ENCODE measurements at regions not wholly inside any gene's neighbourhood (a gene's known extent, or its start where the extent isn't known, plus 50 kb on each side); places are given as distances from the start of the nearest gene placed in this dataset.

- no peaks in the 10 kb centered on the region for H3K36me3 ChIP-seq (ENCODE audit: insufficient read depth, low read length)
- no peak overlapping the region for H3K9ac ChIP-seq (ENCODE audit: low read depth, low read length)
- H3K27me3 ChIP-seq (ENCODE audit: insufficient read depth, low read length): no peaks in the 10 kb centered on the region
- H3K4me3 ChIP-seq (ENCODE audit: low read length): no peak overlapping the region
- no peaks in the 10 kb centered on the region for H3K9me3 ChIP-seq (ENCODE audit: insufficient read depth, low read depth, low read length)
- WGBS: 99% methylated on average over 4 of the region's 4 CpGs
- H3K27ac ChIP-seq (ENCODE audit: low read depth, low read length): no peak overlapping the region
- no peaks in the 10 kb centered on the region for H3K4me1 ChIP-seq (ENCODE audit: insufficient read depth, low read length)
These were observed 556.3 kb downstream of the PCDH17 start for GRCh38 chr13:58187881-58188280.

GRCh38 chr13:58190577-58190976 is 559.0 kb downstream of the PCDH17 start:
- no peaks in the 10 kb centered on the region for H3K4me1 ChIP-seq (ENCODE audit: insufficient read depth, low read length)
- H3K9ac ChIP-seq (ENCODE audit: low read depth, low read length): no peak overlapping the region
- 91% methylated on average over 4 of the region's 4 CpGs for WGBS
- no peaks in the 10 kb centered on the region for H3K9me3 ChIP-seq (ENCODE audit: insufficient read depth, low read depth, low read length)
- H3K36me3 ChIP-seq (ENCODE audit: insufficient read depth, low read length): no peaks in the 10 kb centered on the region
- no peak overlapping the region for H3K27ac ChIP-seq (ENCODE audit: low read depth, low read length)
- no peaks in the 10 kb centered on the region for H3K27me3 ChIP-seq (ENCODE audit: insufficient read depth, low read length)
- no peak overlapping the region for H3K4me3 ChIP-seq (ENCODE audit: low read length)

GRCh38 chr13:58191754-58192153 is 560.2 kb downstream of the PCDH17 start:
- no peaks in the 10 kb centered on the region for H3K27me3 ChIP-seq (ENCODE audit: insufficient read depth, low read length)
- no peak overlapping the region for H3K27ac ChIP-seq (ENCODE audit: low read depth, low read length)
- no peak overlapping the region for H3K4me3 ChIP-seq (ENCODE audit: low read length)
- WGBS: 100% methylated on average over 1 of the region's 1 CpG
- H3K4me1 ChIP-seq (ENCODE audit: insufficient read depth, low read length): no peaks in the 10 kb centered on the region
- no peak overlapping the region for H3K9ac ChIP-seq (ENCODE audit: low read depth, low read length)
- H3K9me3 ChIP-seq (ENCODE audit: insufficient read depth, low read depth, low read length): no peaks in the 10 kb centered on the region
- H3K36me3 ChIP-seq (ENCODE audit: insufficient read depth, low read length): no peaks in the 10 kb centered on the region

GRCh38 chr13:58202099-58202498 is 570.6 kb downstream of the PCDH17 start:
- Histone ChIP-seq H3K9me3 (ENCODE audit: insufficient read depth, low read depth, low read length) (no peaks in the 10 kb centered on the region), H3K4me1 (ENCODE audit: insufficient read depth, low read length) (no peaks in the 10 kb centered on the region), H3K27ac (ENCODE audit: low read depth, low read length) (no peak overlapping the region), H3K36me3 (ENCODE audit: insufficient read depth, low read length) (no peaks in the 10 kb centered on the region), H3K9ac (ENCODE audit: low read depth, low read length) (no peak overlapping the region), H3K27me3 (ENCODE audit: insufficient read depth, low read length) (no peaks in the 10 kb centered on the region), H3K4me3 (ENCODE audit: low read length) (no peak overlapping the region)
- 100% methylated on average over 1 of the region's 1 CpG for WGBS

DNA sequence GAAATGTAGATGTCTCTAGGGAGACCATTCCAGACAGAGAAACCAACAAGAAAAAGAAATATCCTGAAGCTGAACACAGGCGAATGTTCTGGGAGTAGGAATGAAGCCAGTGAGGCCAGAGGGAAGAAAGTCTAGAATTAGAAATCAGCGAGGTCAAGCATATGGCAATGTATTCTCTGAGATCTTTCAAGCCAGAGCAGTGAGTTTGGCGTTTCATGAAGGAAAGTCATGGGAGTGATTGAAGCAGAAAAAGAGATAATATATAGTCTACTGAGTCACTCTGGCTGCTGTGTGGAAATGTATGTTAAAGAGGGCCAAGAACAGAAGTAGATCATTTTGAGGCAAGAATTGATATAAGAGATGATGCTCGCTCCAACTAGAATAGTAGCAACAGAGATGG is 576.0 kb downstream of the PCDH17 start:
- no peak overlapping the region for H3K9ac ChIP-seq (ENCODE audit: low read depth, low read length)
- no peak overlapping the region for H3K27ac ChIP-seq (ENCODE audit: low read depth, low read length)
- H3K9me3 ChIP-seq (ENCODE audit: insufficient read depth, low read depth, low read length): no peaks in the 10 kb centered on the region
- no peaks in the 10 kb centered on the region for H3K27me3 ChIP-seq (ENCODE audit: insufficient read depth, low read length)
- no peaks in the 10 kb centered on the region for H3K36me3 ChIP-seq (ENCODE audit: insufficient read depth, low read length)
- H3K4me1 ChIP-seq (ENCODE audit: insufficient read depth, low read length): no peaks in the 10 kb centered on the region
- whole genome bisulfite sequencing: 93% methylated on average over 4 of the region's 4 CpGs
- H3K4me3 ChIP-seq (ENCODE audit: low read length): no peak overlapping the region

DNA sequence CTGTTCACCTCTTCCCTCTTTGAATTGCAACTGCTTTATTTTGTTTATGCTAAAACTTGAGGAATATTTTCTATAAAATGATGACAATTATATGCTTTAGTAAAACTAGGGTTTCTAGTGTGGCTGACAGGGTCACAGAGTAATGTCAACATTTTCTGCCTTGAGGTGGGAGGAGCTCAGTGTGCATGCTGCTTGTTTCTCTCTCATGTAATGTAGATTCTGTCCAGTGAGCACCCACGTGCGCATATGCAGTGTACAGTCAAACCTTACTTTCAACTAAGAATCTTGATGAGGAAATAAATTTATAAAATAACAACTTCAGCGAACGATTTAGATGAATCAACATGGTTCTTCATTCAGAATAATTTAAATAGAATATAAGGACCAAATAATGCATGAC is 603.9 kb downstream of the PCDH17 start:
- Histone ChIP-seq H3K9ac (ENCODE audit: low read depth, low read length) (no peak overlapping the region), H3K36me3 (ENCODE audit: insufficient read depth, low read length) (no peaks in the 10 kb centered on the region), H3K9me3 (ENCODE audit: insufficient read depth, low read depth, low read length) (no peaks in the 10 kb centered on the region), H3K27me3 (ENCODE audit: insufficient read depth, low read length) (no peaks in the 10 kb centered on the region), H3K4me1 (ENCODE audit: insufficient read depth, low read length) (no peaks in the 10 kb centered on the region), H3K27ac (ENCODE audit: low read depth, low read length) (no peak overlapping the region), H3K4me3 (ENCODE audit: low read length) (no peak overlapping the region)
- 100% methylated on average over 2 of the region's 4 CpGs for WGBS

- H3K4me1 ChIP-seq (ENCODE audit: insufficient read depth, low read length): no peaks in the 10 kb centered on the region
- no peaks in the 10 kb centered on the region for H3K27me3 ChIP-seq (ENCODE audit: insufficient read depth, low read length)
- H3K9me3 ChIP-seq (ENCODE audit: insufficient read depth, low read depth, low read length): no peaks in the 10 kb centered on the region
- H3K4me3 ChIP-seq (ENCODE audit: low read length): no peak overlapping the region
- no peaks in the 10 kb centered on the region for H3K36me3 ChIP-seq (ENCODE audit: insufficient read depth, low read length)
- WGBS: 93% methylated on average over 10 of the region's 10 CpGs
- H3K27ac ChIP-seq (ENCODE audit: low read depth, low read length): no peak overlapping the region
- no peak overlapping the region for H3K9ac ChIP-seq (ENCODE audit: low read depth, low read length)
These were observed 607.6 kb downstream of the PCDH17 start for GRCh38 chr13:58238972-58239773.

GRCh38 chr13:58239774-58240268 is 608.3 kb downstream of the PCDH17 start:
- H3K27me3 ChIP-seq (ENCODE audit: insufficient read depth, low read length): no peaks in the 10 kb centered on the region
- WGBS: 97% methylated on average over 9 of the region's 9 CpGs
- no peak overlapping the region for H3K9ac ChIP-seq (ENCODE audit: low read depth, low read length)
- no peak overlapping the region for H3K27ac ChIP-seq (ENCODE audit: low read depth, low read length)
- no peaks in the 10 kb centered on the region for H3K36me3 ChIP-seq (ENCODE audit: insufficient read depth, low read length)
- no peaks in the 10 kb centered on the region for H3K9me3 ChIP-seq (ENCODE audit: insufficient read depth, low read depth, low read length)
- no peaks in the 10 kb centered on the region for H3K4me1 ChIP-seq (ENCODE audit: insufficient read depth, low read length)
- no peak overlapping the region for H3K4me3 ChIP-seq (ENCODE audit: low read length)

GRCh38 chr13:58247080-58247479 is 615.5 kb downstream of the PCDH17 start:
- Histone ChIP-seq H3K9me3 (ENCODE audit: insufficient read depth, low read depth, low read length) (no peaks in the 10 kb centered on the region), H3K4me3 (ENCODE audit: low read length) (no peak overlapping the region), H3K4me1 (ENCODE audit: insufficient read depth, low read length) (no peaks in the 10 kb centered on the region), H3K27me3 (ENCODE audit: insufficient read depth, low read length) (no peaks in the 10 kb centered on the region), H3K36me3 (ENCODE audit: insufficient read depth, low read length) (no peaks in the 10 kb centered on the region), H3K9ac (ENCODE audit: low read depth, low read length) (no peak overlapping the region), H3K27ac (ENCODE audit: low read depth, low read length) (no peak overlapping the region)
- 100% methylated on average over 2 of the region's 2 CpGs for WGBS

DNA sequence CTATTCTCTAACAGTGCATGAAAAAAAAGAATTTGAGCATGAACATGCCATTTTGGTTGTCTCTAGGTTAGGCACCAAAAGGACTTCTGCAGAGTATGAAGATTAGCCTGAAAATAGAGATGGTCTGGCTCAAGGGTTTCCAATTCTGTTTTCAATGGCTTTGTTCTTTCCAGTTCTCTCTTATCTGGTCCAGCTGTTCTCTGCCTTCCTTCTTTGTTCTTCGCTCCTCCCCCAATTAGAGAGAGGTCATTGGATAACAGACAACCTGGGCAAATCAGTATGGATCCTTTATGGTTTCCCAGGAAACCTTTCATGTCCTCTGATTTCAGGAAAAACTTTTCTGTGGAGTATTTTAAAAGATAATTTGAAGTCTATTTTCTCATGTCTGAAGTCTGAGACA is 623.4 kb downstream of the PCDH17 start:
- no peaks in the 10 kb centered on the region for H3K9me3 ChIP-seq (ENCODE audit: insufficient read depth, low read depth, low read length)

GRCh38 chr13:58266271-58266670 is 634.7 kb downstream of the PCDH17 start:
- Histone ChIP-seq H3K4me3 (ENCODE audit: low read length) (no peak overlapping the region), H3K36me3 (ENCODE audit: insufficient read depth, low read length) (no peaks in the 10 kb centered on the region), H3K27ac (ENCODE audit: low read depth, low read length) (no peak overlapping the region), H3K4me1 (ENCODE audit: insufficient read depth, low read length) (no peaks in the 10 kb centered on the region), H3K9ac (ENCODE audit: low read depth, low read length) (no peak overlapping the region), H3K27me3 (ENCODE audit: insufficient read depth, low read length) (no peaks in the 10 kb centered on the region), H3K9me3 (ENCODE audit: insufficient read depth, low read depth, low read length) (no peaks in the 10 kb centered on the region)
- WGBS: no CpG with 5 or more reads among the region's 1 CpG

More for the DNA sequence above, 623.4 kb downstream of the PCDH17 start:
- Histone ChIP-seq H3K4me3 (ENCODE audit: low read length) (no peak overlapping the region), H3K27ac (ENCODE audit: low read depth, low read length) (no peak overlapping the region), H3K9ac (ENCODE audit: low read depth, low read length) (no peak overlapping the region), H3K36me3 (ENCODE audit: insufficient read depth, low read length) (no peaks in the 10 kb centered on the region), H3K4me1 (ENCODE audit: insufficient read depth, low read length) (no peaks in the 10 kb centered on the region), H3K27me3 (ENCODE audit: insufficient read depth, low read length) (no peaks in the 10 kb centered on the region)
- WGBS: 91% methylated on average over 1 of the region's 1 CpG
